A673 (cell line): ENCODE measurements at regions not wholly inside any gene's neighbourhood (a gene's known extent, or its start where the extent isn't known, plus 50 kb on each side); places are given as distances from the start of the nearest gene placed in this dataset.

Source experiments
- BruUV-seq: library from RNA; stranded (reverse); fragments of 400-500 nt; replicated peaks from 2 replicates; lab custom pipeline; 2021; lab: Mats Ljungman, UMichigan
- CTCF ChIA-PET: fragments of 300-600 bp; sonication (Branson Sonifier 250); formaldehyde crosslinking; loops from one replicate; lab custom pipeline; 2022; ENCODE audit warnings: antibody characterized with exemption; lab: Charles Lee
- POLR2A ChIA-PET: fragments of 300-600 bp; sonication (Branson Sonifier 250); formaldehyde crosslinking; loops from one replicate; lab custom pipeline; 2022; ENCODE audit warnings: antibody characterized with exemption; ENCODE audit not compliant: low non-redundant PET; lab: Charles Lee
- DNase-seq: peaks from one replicate; pipeline ENCODE4 v3.0.0-alpha.2; 2015; ENCODE audit warnings: low spot score
- H3K27ac ChIP-seq: fragments of 200-600 bp; sonication (generic); 2 replicates; pipeline ENCODE4 v1.5.1; 2016; ENCODE audit warnings: mixed run types, low read depth, mild to moderate bottlenecking, mixed read lengths, antibody characterized with exemption, low read length; ENCODE audit not compliant: poor library complexity, severe bottlenecking
- H3K27me3 ChIP-seq: fragments of 200-600 bp; sonication (generic); replicated peaks from 2 replicates; pipeline ENCODE4 v1.6.1; 2017; ENCODE audit warnings: mixed run types, low read depth, mild to moderate bottlenecking, mixed read lengths, antibody characterized with exemption, low read length; ENCODE audit not compliant: insufficient read depth, poor library complexity
- H3K36me3 ChIP-seq: fragments of 200-600 bp; sonication (generic); 2 replicates; pipeline ENCODE4 v1.6.1; 2016; ENCODE audit warnings: mixed run types, mild to moderate bottlenecking, mixed read lengths, antibody characterized with exemption, low read length; ENCODE audit not compliant: insufficient read depth, poor library complexity, severe bottlenecking
- H3K4me1 ChIP-seq: fragments of 200-600 bp; sonication (generic); 2 replicates; pipeline ENCODE4 v1.6.1; 2017; ENCODE audit warnings: mixed run types, mild to moderate bottlenecking, mixed read lengths, antibody characterized with exemption, low read length; ENCODE audit not compliant: insufficient read depth, poor library complexity, severe bottlenecking
- H3K4me3 ChIP-seq: fragments of 200-600 bp; sonication (generic); 2 replicates; pipeline ENCODE4 v1.5.1; 2016; ENCODE audit warnings: low read depth, mixed run types, mild to moderate bottlenecking, mixed read lengths, low read length; ENCODE audit not compliant: poor library complexity, severe bottlenecking
- H3K9me3 ChIP-seq: fragments of 200-600 bp; sonication (generic); 2 replicates; pipeline ENCODE4 v1.6.1; 2016; ENCODE audit warnings: mixed run types, low read depth, mild to moderate bottlenecking, mixed read lengths, antibody characterized with exemption, low read length; ENCODE audit not compliant: poor library complexity, severe bottlenecking
- EZH2 ChIP-seq: fragments of 200-600 bp; sonication (generic); IDR thresholded peaks from 2 replicates; pipeline ENCODE4 v1.6.1; 2017; ENCODE audit warnings: borderline replicate concordance, low read depth, mild to moderate bottlenecking, mixed read lengths, antibody characterized with exemption, low read length; ENCODE audit not compliant: poor library complexity, severe bottlenecking
- intact Hi-C: fragments of 100-400 bp; cut with micrococcal nuclease; formaldehyde crosslinking; loops from one replicate; pipeline ENCODE4 v1.10.0; 2022; ENCODE audit not compliant: unreplicated experiment
- TF ChIP-seq, protein P1 (sequence below): fragments of 300-800, 200-600 bp; sonication (generic); conservative IDR thresholded peaks from 2 replicates; pipeline ENCODE4 v1.5.1; 2017; ENCODE audit warnings: low read depth, mild to moderate bottlenecking, antibody characterized with exemption, low read length, moderate library complexity, mixed read lengths

DNA sequence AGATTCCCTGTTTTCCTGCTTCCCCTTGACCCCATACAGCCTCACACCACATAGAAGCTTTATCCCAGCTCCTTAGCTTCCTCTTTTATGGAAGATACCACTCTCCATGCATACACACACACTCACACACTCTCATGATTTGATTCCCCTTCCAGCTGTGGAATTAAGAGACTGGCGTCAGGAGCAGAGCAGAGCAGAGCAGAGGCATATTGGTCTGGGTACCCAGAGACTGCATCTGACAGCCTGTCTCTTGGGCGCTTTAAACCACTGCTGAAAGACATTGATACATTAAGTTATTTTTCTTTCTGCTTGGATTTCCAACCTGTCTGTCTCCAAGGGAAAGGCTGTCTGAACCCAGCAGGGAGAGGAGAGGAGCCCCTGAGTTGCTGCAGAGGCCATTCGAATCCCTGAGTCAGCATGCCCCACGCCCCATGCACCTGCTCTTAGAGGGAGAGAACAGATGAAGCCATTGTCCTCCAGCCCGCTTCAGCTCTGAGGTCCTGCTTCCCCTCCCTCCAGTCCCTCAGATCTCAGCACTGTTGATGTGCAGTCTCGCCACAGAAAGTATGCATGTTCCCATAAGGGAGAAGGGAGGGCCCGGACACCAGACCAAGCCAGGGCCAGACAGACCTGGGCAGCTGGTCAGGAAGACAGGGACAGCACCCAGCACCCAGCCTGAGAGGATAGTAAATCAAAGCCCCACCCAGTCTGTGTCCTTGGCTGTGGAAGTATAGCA lies 66.7 kb upstream of the GJB5 start:
- peaks cover 31% of the 10 kb centered on the region for H3K27me3 ChIP-seq
- no peaks in the 10 kb centered on the region for H3K4me1 ChIP-seq
- no TSS peak for BruUV-seq
- H3K4me3 ChIP-seq: no peak overlapping the region
- DNase-seq: no peak
- no peak for TF ChIP-seq EZH2
- TF ChIP-seq, protein P1, sequence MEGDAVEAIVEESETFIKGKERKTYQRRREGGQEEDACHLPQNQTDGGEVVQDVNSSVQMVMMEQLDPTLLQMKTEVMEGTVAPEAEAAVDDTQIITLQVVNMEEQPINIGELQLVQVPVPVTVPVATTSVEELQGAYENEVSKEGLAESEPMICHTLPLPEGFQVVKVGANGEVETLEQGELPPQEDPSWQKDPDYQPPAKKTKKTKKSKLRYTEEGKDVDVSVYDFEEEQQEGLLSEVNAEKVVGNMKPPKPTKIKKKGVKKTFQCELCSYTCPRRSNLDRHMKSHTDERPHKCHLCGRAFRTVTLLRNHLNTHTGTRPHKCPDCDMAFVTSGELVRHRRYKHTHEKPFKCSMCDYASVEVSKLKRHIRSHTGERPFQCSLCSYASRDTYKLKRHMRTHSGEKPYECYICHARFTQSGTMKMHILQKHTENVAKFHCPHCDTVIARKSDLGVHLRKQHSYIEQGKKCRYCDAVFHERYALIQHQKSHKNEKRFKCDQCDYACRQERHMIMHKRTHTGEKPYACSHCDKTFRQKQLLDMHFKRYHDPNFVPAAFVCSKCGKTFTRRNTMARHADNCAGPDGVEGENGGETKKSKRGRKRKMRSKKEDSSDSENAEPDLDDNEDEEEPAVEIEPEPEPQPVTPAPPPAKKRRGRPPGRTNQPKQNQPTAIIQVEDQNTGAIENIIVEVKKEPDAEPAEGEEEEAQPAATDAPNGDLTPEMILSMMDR: no peak
- ChIA-PET CTCF (no interaction called here), POLR2A (no interaction called here)
- no peaks in the 10 kb centered on the region for H3K9me3 ChIP-seq
- no peak overlapping the region for H3K27ac ChIP-seq
- no peaks in the 10 kb centered on the region for H3K36me3 ChIP-seq
- intact Hi-C loops: loop anchor here (10.0 kb wide), 1 partner anchor 1053 kb away; no protein-coding TSS in a partner anchor

- Histone ChIP-seq H3K4me1 (no peaks in the 10 kb centered on the region), H3K36me3 (no peaks in the 10 kb centered on the region), H3K27ac (no peak overlapping the region), H3K27me3 (peaks cover 33% of the 10 kb centered on the region), H3K9me3 (no peaks in the 10 kb centered on the region), H3K4me3 (no peak overlapping the region)
- CTCF ChIA-PET: no interaction called here
- POLR2A ChIA-PET: no interaction called here
- BruUV-seq: no TSS peak
- no peak for TF ChIP-seq EZH2
- TF ChIP-seq, protein P1: no peak
- intact Hi-C loops: no loop called here
- no peak for DNase-seq
Observed at GRCh38 chr1:34690269-34690668, 64.6 kb upstream of the GJB5 start.

DNA sequence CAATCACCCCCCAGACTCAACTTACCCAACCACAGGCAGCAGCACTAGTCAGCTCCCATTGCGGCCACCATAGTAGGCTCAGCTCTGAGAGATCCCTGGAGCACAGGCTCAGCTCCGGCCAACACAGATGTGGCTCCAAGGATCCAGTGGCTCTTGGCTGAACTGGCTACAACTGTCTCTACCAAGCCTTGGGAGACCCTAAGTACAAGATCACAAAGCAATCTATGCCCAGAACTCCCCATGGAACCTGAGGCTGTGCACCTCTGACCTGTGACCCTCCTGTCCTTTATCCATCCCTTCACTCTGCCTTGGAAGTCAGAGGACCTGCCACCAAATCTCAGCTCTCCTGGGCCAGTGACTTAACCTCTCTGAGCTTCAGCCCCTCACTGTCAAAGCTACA lies 61.8 kb upstream of the GJB5 start:
- H3K4me3 ChIP-seq: no peak overlapping the region
- H3K4me1 ChIP-seq: no peaks in the 10 kb centered on the region
- no peak overlapping the region for H3K27ac ChIP-seq
- no peak for TF ChIP-seq EZH2
- TF ChIP-seq, protein P1: no peak
- ChIA-PET POLR2A (no interaction called here), CTCF (interaction anchor here (0.5 kb wide), 1 partner anchor 94 kb away, joined by 3 read pairs; no protein-coding TSS in a partner anchor)
- H3K36me3 ChIP-seq: no peaks in the 10 kb centered on the region
- no TSS peak for BruUV-seq
- no peaks in the 10 kb centered on the region for H3K9me3 ChIP-seq
- H3K27me3 ChIP-seq: peaks cover 29% of the 10 kb centered on the region
- no peak for DNase-seq
- intact Hi-C loops: no loop called here
